Osteoblast (primary cell): ENCODE measurements at regions not wholly inside any gene's neighbourhood (a gene's known extent, or its start where the extent isn't known, plus 50 kb on each side); places are given as distances from the start of the nearest gene placed in this dataset.

Experiments used
- DNase-seq: peaks from one replicate; pipeline ENCODE4 v3.0.0; 2011; ENCODE audit warnings: low spot score, mixed read lengths; ENCODE audit not compliant: insufficient read length; ENCODE audit errors: missing footprints
- H2AFZ ChIP-seq: 2 replicates; pipeline ENCODE4 v1.6.0; 2011; ENCODE audit warnings: mild to moderate bottlenecking, low read length
- H3K27ac ChIP-seq: 2 replicates; pipeline ENCODE4 v1.5.1; 2011; ENCODE audit warnings: mild to moderate bottlenecking, low read depth, low read length, moderate library complexity
- H3K27me3 ChIP-seq: 2 replicates; pipeline ENCODE4 v1.6.0; 2012; ENCODE audit warnings: mild to moderate bottlenecking, control low read depth, inconsistent platforms, low read length, moderate library complexity; ENCODE audit not compliant: insufficient read depth
- H3K36me3 ChIP-seq: 2 replicates; pipeline ENCODE4 v1.5.1; 2011; ENCODE audit warnings: mild to moderate bottlenecking, low read length, control low read depth, moderate library complexity; ENCODE audit not compliant: insufficient read depth
- H3K4me1 ChIP-seq: 2 replicates; pipeline ENCODE4 v1.5.1; 2011; ENCODE audit warnings: mild to moderate bottlenecking, low read length, control low read depth, moderate library complexity; ENCODE audit not compliant: insufficient read depth
- H3K4me2 ChIP-seq: 2 replicates; pipeline ENCODE4 v1.6.0; 2011; ENCODE audit warnings: mild to moderate bottlenecking, low read length; ENCODE audit not compliant: insufficient read depth
- H3K4me3 ChIP-seq: fragments of 200-600 bp; sonication (generic); 3 replicates; pipeline ENCODE4 v1.5.1; 2012; ENCODE audit warnings: mild to moderate bottlenecking, low read length, inconsistent platforms; ENCODE audit not compliant: insufficient read depth
- H3K79me2 ChIP-seq: 2 replicates; pipeline ENCODE4 v1.6.0; 2012; ENCODE audit warnings: mild to moderate bottlenecking, low read length, control low read depth, inconsistent platforms; ENCODE audit not compliant: insufficient read depth
- H3K9me3 ChIP-seq: 2 replicates; pipeline ENCODE4 v1.5.1; 2011; ENCODE audit warnings: low read depth, low read length, control low read depth
- H4K20me1 ChIP-seq: 2 replicates; pipeline ENCODE4 v1.6.0; 2012; ENCODE audit warnings: mild to moderate bottlenecking, low read length, control low read depth; ENCODE audit not compliant: insufficient read depth
- CTCF ChIP-seq: IDR thresholded peaks from 2 replicates; pipeline ENCODE4 v1.5.1; 2011; ENCODE audit warnings: mild to moderate bottlenecking, low read depth, low read length, moderate library complexity; ENCODE audit errors: extremely low read depth

- H3K4me3 ChIP-seq, result no peak overlapping the region
- no peak overlapping the region for H2AFZ ChIP-seq
- H3K27ac ChIP-seq, result no peak overlapping the region
- H3K27me3 ChIP-seq, result no peaks in the 10 kb centered on the region
- no peak for TF ChIP-seq CTCF
- H3K79me2 ChIP-seq, result no peaks in the 10 kb centered on the region
- H3K4me2 ChIP-seq, result no peak overlapping the region
- no peaks in the 10 kb centered on the region for H4K20me1 ChIP-seq
- H3K9me3 ChIP-seq, result no peaks in the 10 kb centered on the region
- no peak for DNase-seq
- no peaks in the 10 kb centered on the region for H3K36me3 ChIP-seq
- peaks cover 8% of the 10 kb centered on the region for H3K4me1 ChIP-seq
Observed at GRCh38 chr4:89658701-89659024, 178.3 kb downstream of the SNCA start.

- no peaks in the 10 kb centered on the region for H3K27me3 ChIP-seq
- no peak for DNase-seq
- no peaks in the 10 kb centered on the region for H3K79me2 ChIP-seq
- no peaks in the 10 kb centered on the region for H3K9me3 ChIP-seq
- no peaks in the 10 kb centered on the region for H4K20me1 ChIP-seq
- H3K27ac ChIP-seq, result no peak overlapping the region
- H3K36me3 ChIP-seq, result no peaks in the 10 kb centered on the region
- H2AFZ ChIP-seq, result no peak overlapping the region
- no peak overlapping the region for H3K4me2 ChIP-seq
- peaks cover 8% of the 10 kb centered on the region for H3K4me1 ChIP-seq
- TF ChIP-seq CTCF, result peak; percentile 47
- H3K4me3 ChIP-seq, result no peak overlapping the region
Observed at GRCh38 chr4:89657931-89658700, 178.8 kb downstream of the SNCA start.

- Histone ChIP-seq H3K4me3 (no peak overlapping the region), H3K36me3 (no peaks in the 10 kb centered on the region), H3K27me3 (no peaks in the 10 kb centered on the region), H3K9me3 (no peaks in the 10 kb centered on the region), H3K4me1 (no peaks in the 10 kb centered on the region), H3K4me2 (no peak overlapping the region), H3K79me2 (no peaks in the 10 kb centered on the region), H3K27ac (no peak overlapping the region), H2AFZ (no peak overlapping the region), H4K20me1 (no peaks in the 10 kb centered on the region)
- no peak for TF ChIP-seq CTCF
- no peak for DNase-seq
Observed at GRCh38 chr4:89653012-89653411, 183.9 kb downstream of the SNCA start.

GRCh38 chr4:89645482-89645881 is 191.5 kb downstream of the SNCA start:
- H3K9me3 ChIP-seq, result no peaks in the 10 kb centered on the region
- H3K27ac ChIP-seq, result no peak overlapping the region
- no peaks in the 10 kb centered on the region for H3K4me1 ChIP-seq
- H3K79me2 ChIP-seq, result no peaks in the 10 kb centered on the region
- H3K4me2 ChIP-seq, result no peak overlapping the region
- H3K36me3 ChIP-seq, result no peaks in the 10 kb centered on the region
- H4K20me1 ChIP-seq, result no peaks in the 10 kb centered on the region
- no peaks in the 10 kb centered on the region for H3K27me3 ChIP-seq
- TF ChIP-seq CTCF, result no peak
- no peak overlapping the region for H2AFZ ChIP-seq
- no peak overlapping the region for H3K4me3 ChIP-seq
- DNase-seq, result no peak
